Loucy (cell line): ENCODE measurements at regions not wholly inside any gene's neighbourhood (a gene's known extent, or its start where the extent isn't known, plus 50 kb on each side); places are given as distances from the start of the nearest gene placed in this dataset.
A peak's percentile ranks its signal among the peaks of the same experiment; 100 is the strongest.

Source experiments
- H2AFZ ChIP-seq: fragments of 200-600 bp; sonication (generic); 2 replicates; pipeline ENCODE4 v1.6.0; 2016; ENCODE audit warnings: antibody characterized with exemption, mild to moderate bottlenecking, low read length, moderate library complexity
- H3F3A ChIP-seq: fragments of 200-600 bp; 2 replicates; pipeline ENCODE4 v1.6.0; 2016; ENCODE audit warnings: antibody characterized with exemption, low read depth, mild to moderate bottlenecking
- H3K27me3 ChIP-seq: fragments of 200-600 bp; sonication (generic); 2 replicates; pipeline ENCODE4 v1.6.1; 2014; ENCODE audit warnings: low read length, mild to moderate bottlenecking; ENCODE audit not compliant: insufficient read depth, poor library complexity, severe bottlenecking
- H3K36me3 ChIP-seq: fragments of 200-600 bp; sonication (generic); 2 replicates; pipeline ENCODE4 v1.6.1; 2016; ENCODE audit warnings: low read length; ENCODE audit not compliant: insufficient read depth
- H3K4me1 ChIP-seq: fragments of 200-600 bp; sonication (generic); 2 replicates; pipeline ENCODE4 v1.5.1; 2014; ENCODE audit warnings: low read length, mild to moderate bottlenecking; ENCODE audit not compliant: insufficient read depth, poor library complexity, severe bottlenecking
- H3K4me2 ChIP-seq: fragments of 200-600 bp; sonication (generic); 2 replicates; pipeline ENCODE4 v1.6.0; 2014; ENCODE audit warnings: antibody characterized with exemption, low read length, low read depth, mild to moderate bottlenecking; ENCODE audit not compliant: poor library complexity, severe bottlenecking
- H3K4me3 ChIP-seq: fragments of 200-600 bp; sonication (generic); 2 replicates; pipeline ENCODE4 v1.5.1; 2014; ENCODE audit warnings: low read length, mild to moderate bottlenecking, mixed read lengths; ENCODE audit not compliant: poor library complexity, severe bottlenecking
- H3K79me2 ChIP-seq: fragments of 200-600 bp; sonication (generic); 2 replicates; pipeline ENCODE4 v1.6.1; 2014; ENCODE audit warnings: low read length; ENCODE audit not compliant: insufficient read depth
- H3K9ac ChIP-seq: fragments of 200-600 bp; sonication (generic); 2 replicates; pipeline ENCODE4 v1.6.0; 2014; ENCODE audit warnings: mild to moderate bottlenecking, low read depth, low read length, moderate library complexity; ENCODE audit not compliant: poor library complexity, severe bottlenecking
- H3K9me2 ChIP-seq: fragments of 200-600 bp; sonication (generic); replicated peaks from 2 replicates; pipeline ENCODE4 v1.6.1; 2016; ENCODE audit warnings: low read depth, low read length, mixed read lengths
- H3K9me3 ChIP-seq: fragments of 200-600 bp; sonication (generic); 2 replicates; pipeline ENCODE4 v1.6.1; 2014; ENCODE audit warnings: mild to moderate bottlenecking, antibody characterized with exemption, low read length, low read depth; ENCODE audit not compliant: insufficient read depth
- H4K20me1 ChIP-seq: fragments of 200-600 bp; sonication (generic); 2 replicates; pipeline ENCODE4 v1.6.0; 2014; ENCODE audit warnings: antibody characterized with exemption, low read length, mild to moderate bottlenecking; ENCODE audit not compliant: insufficient read depth, poor library complexity, severe bottlenecking
- EZH2phosphoT487 ChIP-seq: fragments of 200-600 bp; IDR thresholded peaks from 2 replicates; pipeline ENCODE4 v1.6.1; 2018; ENCODE audit warnings: antibody characterized with exemption, mild to moderate bottlenecking, moderate library complexity, borderline replicate concordance
- TF ChIP-seq, protein P1 (sequence below): fragments of 200-600 bp; sonication (generic); conservative IDR thresholded peaks from 2 replicates; pipeline ENCODE4 v1.5.1; 2014; ENCODE audit warnings: mild to moderate bottlenecking, antibody characterized with exemption, low read length

DNA sequence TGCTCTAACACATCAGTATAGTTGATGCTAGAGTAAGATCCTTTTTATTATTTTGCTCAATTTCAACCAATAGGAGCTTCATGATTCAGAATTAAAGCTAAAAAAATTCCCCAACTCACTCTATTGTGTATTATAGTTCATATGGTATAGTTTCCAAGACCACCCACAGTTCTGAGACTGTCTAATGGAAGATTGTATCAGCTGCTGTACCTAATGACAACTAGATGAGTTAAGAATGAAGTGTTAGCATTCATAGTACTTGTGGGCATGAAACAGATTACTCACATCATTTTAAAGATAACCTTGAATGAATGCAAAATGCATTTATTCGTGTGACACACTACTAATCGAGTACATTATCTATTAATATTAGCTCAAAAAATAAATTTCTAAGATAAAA, 289.9 kb upstream of the ATP11B start:
- peaks cover 21% of the 10 kb centered on the region for H3K4me1 ChIP-seq
- no peak for TF ChIP-seq EZH2phosphoT487
- TF ChIP-seq, protein P1, sequence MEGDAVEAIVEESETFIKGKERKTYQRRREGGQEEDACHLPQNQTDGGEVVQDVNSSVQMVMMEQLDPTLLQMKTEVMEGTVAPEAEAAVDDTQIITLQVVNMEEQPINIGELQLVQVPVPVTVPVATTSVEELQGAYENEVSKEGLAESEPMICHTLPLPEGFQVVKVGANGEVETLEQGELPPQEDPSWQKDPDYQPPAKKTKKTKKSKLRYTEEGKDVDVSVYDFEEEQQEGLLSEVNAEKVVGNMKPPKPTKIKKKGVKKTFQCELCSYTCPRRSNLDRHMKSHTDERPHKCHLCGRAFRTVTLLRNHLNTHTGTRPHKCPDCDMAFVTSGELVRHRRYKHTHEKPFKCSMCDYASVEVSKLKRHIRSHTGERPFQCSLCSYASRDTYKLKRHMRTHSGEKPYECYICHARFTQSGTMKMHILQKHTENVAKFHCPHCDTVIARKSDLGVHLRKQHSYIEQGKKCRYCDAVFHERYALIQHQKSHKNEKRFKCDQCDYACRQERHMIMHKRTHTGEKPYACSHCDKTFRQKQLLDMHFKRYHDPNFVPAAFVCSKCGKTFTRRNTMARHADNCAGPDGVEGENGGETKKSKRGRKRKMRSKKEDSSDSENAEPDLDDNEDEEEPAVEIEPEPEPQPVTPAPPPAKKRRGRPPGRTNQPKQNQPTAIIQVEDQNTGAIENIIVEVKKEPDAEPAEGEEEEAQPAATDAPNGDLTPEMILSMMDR: no peak

DNA sequence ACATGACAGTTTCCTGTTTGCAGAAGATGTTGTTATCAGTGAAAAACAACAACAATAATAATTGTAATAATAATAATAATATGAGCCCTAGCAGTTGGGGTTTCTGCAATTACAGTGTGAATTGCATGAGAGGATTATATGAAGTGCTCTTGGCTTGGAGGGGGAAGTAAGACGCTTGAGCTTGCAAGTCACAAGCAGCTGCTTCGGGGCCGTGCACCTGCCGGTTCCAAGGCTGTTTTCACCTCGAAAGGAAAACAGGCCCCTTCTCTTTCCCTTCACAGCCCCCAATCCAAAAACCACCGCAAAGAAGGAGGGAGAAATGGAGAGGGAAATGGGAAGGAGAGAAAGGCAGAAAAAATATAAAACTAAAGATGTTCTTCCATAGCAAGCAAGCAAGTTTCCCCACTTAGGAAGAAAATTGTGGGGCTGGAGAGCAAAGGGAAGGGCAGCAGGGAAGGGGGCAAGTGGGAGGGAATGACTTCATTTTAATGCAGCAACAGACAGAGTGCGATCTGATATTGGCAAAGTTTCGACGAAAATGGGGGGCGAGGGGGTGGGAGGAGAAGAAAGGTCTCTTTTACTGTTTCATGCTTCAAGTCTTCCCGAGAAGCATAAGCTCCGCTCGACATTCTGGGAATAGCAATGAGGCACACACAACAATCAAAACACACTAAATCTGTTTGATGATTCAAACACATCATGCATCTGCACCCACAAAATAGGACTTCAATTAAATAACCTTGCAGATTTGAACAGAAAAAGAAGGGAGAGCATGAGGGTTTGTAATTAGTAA, 284.2 kb upstream of the ATP11B start:
- no peaks in the 10 kb centered on the region for H3K79me2 ChIP-seq
- peak overlapping the region; percentile 48 for H3K4me3 ChIP-seq
- no peaks in the 10 kb centered on the region for H3K9me3 ChIP-seq
- H3K36me3 ChIP-seq: no peaks in the 10 kb centered on the region
- peak overlapping the region; percentile 62 for H3K9ac ChIP-seq
- peaks cover 33% of the 10 kb centered on the region for H3K4me1 ChIP-seq
- H3K27me3 ChIP-seq: no peaks in the 10 kb centered on the region
- H3K4me2 ChIP-seq: peak overlapping the region; percentile 57
- no peaks in the 10 kb centered on the region for H3K9me2 ChIP-seq
- H4K20me1 ChIP-seq: no peaks in the 10 kb centered on the region
- H2AFZ ChIP-seq: peak overlapping the region; percentile 71
- TF ChIP-seq, protein P1: no peak
- TF ChIP-seq EZH2phosphoT487: no peak
- no peaks in the 10 kb centered on the region for H3F3A ChIP-seq

More for the DNA sequence above, 289.9 kb upstream of the ATP11B start:
- Histone ChIP-seq H3K9me2 (no peaks in the 10 kb centered on the region), H3K36me3 (no peaks in the 10 kb centered on the region), H3K9me3 (no peaks in the 10 kb centered on the region), H2AFZ (no peak overlapping the region; the same call in 1 of the 2 replicates), H3K9ac (no peak overlapping the region), H3K4me2 (no peak overlapping the region), H3K79me2 (no peaks in the 10 kb centered on the region), H3F3A (no peaks in the 10 kb centered on the region), H4K20me1 (no peaks in the 10 kb centered on the region), H3K4me3 (no peak overlapping the region), H3K27me3 (no peaks in the 10 kb centered on the region)

DNA sequence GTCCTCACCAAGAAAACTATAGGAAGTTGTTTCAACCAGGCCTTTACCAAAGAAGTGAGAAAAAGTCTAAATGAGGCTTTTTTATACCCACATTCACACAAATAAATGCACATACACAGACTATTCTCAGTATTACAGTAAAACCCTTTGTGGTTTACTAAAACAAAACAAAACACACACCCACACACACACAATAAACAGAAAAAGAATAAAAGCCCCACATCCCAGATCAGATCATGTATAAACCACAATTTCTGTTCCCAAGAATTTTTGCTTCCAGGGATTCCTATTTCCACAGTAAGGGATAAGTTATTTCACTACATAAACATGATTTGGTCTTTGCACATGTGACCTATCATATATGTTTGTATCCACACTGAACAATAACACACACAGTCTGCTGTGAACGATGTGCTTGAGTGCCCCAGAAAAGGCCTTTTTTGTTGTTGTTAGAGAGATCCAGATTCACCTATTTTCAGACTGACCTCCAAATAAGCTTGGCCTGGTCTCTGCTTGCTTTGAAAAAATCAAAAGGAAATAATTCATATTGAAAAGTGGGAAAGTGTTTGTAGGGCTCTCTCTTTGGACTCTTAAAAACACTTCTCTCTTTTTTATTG, 283.4 kb upstream of the ATP11B start:
- peak overlapping the region; percentile 62 for H3K9ac ChIP-seq
- H4K20me1 ChIP-seq: no peaks in the 10 kb centered on the region
- H3K9me3 ChIP-seq: no peaks in the 10 kb centered on the region
- no peaks in the 10 kb centered on the region for H3K36me3 ChIP-seq
- H3K4me3 ChIP-seq: no peak overlapping the region
- H3K79me2 ChIP-seq: no peaks in the 10 kb centered on the region
- peaks cover 33% of the 10 kb centered on the region for H3K4me1 ChIP-seq
- H3K4me2 ChIP-seq: peak overlapping the region; percentile 57
- TF ChIP-seq, protein P1: no peak
- TF ChIP-seq EZH2phosphoT487: no peak
- no peaks in the 10 kb centered on the region for H3K9me2 ChIP-seq
- no peaks in the 10 kb centered on the region for H3K27me3 ChIP-seq
- H3F3A ChIP-seq: no peaks in the 10 kb centered on the region
- H2AFZ ChIP-seq: peak overlapping the region; percentile 71; the same call in 1 of the 2 replicates
